ENCODE measurements at regions not wholly inside any gene's neighbourhood (a gene's known extent, or its start where the extent isn't known, plus 50 kb on each side); places are given as distances from the start of the nearest gene placed in this dataset.

- TF ChIP-seq CEBPB (IDR thresholded peaks at IDR 0.05; ENCODE audit: low read depth, low read length), result no peak
- no peak for TF ChIP-seq BCL11A (IDR thresholded peaks at IDR 0.05; ENCODE audit: low read depth in 2 of 2, low read length in 2 of 2)
- TF ChIP-seq POLR2AphosphoS5 (IDR thresholded peaks at IDR 0.05; ENCODE audit: low read depth, low read length), result no peak
Measured at GRCh38 chrX:9148615-9149399, 114.9 kb upstream of the FAM9B start.
